HG03342 (cell line): ENCODE measurements at regions not wholly inside any gene's neighbourhood (a gene's known extent, or its start where the extent isn't known, plus 50 kb on each side); places are given as distances from the start of the nearest gene placed in this dataset.
"Not testable (repeated sequence)": the region's sequence is repeated elsewhere in the genome, so short reads cannot be mapped to it uniquely, and the experiment has no call there.

ENCODE experiments used
- ATAC-seq: cut with Tn5 transposase; IDR thresholded peaks from one replicate; pipeline ENCODE4 v1.9.1; 2021; ENCODE audit warnings: mild to moderate bottlenecking, moderate library complexity; ENCODE audit not compliant: unreplicated experiment

GRCh38 chr10:108000365-108000764 is 835.9 kb upstream of the SORCS1 start:
- no peak for ATAC-seq

GRCh38 chr10:107994621-107995270 is 830.2 kb upstream of the SORCS1 start:
- ATAC-seq = no peak

GRCh38 chr10:107986571-107986970 is 822.1 kb upstream of the SORCS1 start:
- no peak for ATAC-seq

GRCh38 chr10:107984581-107984980 is 820.1 kb upstream of the SORCS1 start:
- ATAC-seq = no peak

GRCh38 chr10:107984149-107984548 is 819.6 kb upstream of the SORCS1 start:
- ATAC-seq = no peak

- no peak for ATAC-seq
Measured at GRCh38 chr10:107978455-107978854, 813.9 kb upstream of the SORCS1 start.

GRCh38 chr10:107971973-107972372 is 807.5 kb upstream of the SORCS1 start:
- ATAC-seq = no peak

- no peak for ATAC-seq
Measured at GRCh38 chr10:107971411-107971810, 806.9 kb upstream of the SORCS1 start.

GRCh38 chr10:107970512-107970911 is 806.0 kb upstream of the SORCS1 start:
- no peak for ATAC-seq

GRCh38 chr10:107969936-107970335 is 805.4 kb upstream of the SORCS1 start:
- ATAC-seq = no peak

- no peak for ATAC-seq
Measured at GRCh38 chr10:107966826-107967225, 802.3 kb upstream of the SORCS1 start.

GRCh38 chr10:107952649-107953556 is 788.4 kb upstream of the SORCS1 start:
- ATAC-seq = no peak

- ATAC-seq = not testable (repeated sequence)
Measured at GRCh38 chr10:107950411-107951062, 786.0 kb upstream of the SORCS1 start.

GRCh38 chr10:107942826-107943225 is 778.3 kb upstream of the SORCS1 start:
- ATAC-seq = no peak

- no peak for ATAC-seq
Measured at GRCh38 chr10:107933076-107933475, 768.6 kb upstream of the SORCS1 start.

GRCh38 chr10:107931808-107932207 is 767.3 kb upstream of the SORCS1 start:
- ATAC-seq = no peak

GRCh38 chr10:107930037-107930436 is 765.5 kb upstream of the SORCS1 start:
- no peak for ATAC-seq

GRCh38 chr10:107924458-107924857 is 760.0 kb upstream of the SORCS1 start:
- ATAC-seq = no peak

GRCh38 chr10:107919626-107920235 is 755.2 kb upstream of the SORCS1 start:
- no peak for ATAC-seq

- no peak for ATAC-seq
Measured at GRCh38 chr10:107918171-107918570, 753.7 kb upstream of the SORCS1 start.

- no peak for ATAC-seq
Measured at GRCh38 chr10:107915215-107915610, 750.7 kb upstream of the SORCS1 start.
